Prostate gland (tissue), 2 donors: ENCODE measurements at regions not wholly inside any gene's neighbourhood (a gene's known extent, or its start where the extent isn't known, plus 50 kb on each side); places are given as distances from the start of the nearest gene placed in this dataset.

ENCODE experiments used
- POLR2A ChIP-seq: fragments of 450-650 bp; IDR thresholded peaks from one replicate; pipeline ENCODE4 v1.6.1; 2016; ENCODE audit warnings: antibody characterized with exemption, mild to moderate bottlenecking
- POLR2AphosphoS5 ChIP-seq: sonication (generic); formaldehyde crosslinking; IDR thresholded peaks from one replicate; pipeline ENCODE4 v1.6.1; 2017; ENCODE audit warnings: antibody characterized with exemption
- TF ChIP-seq, protein P1 (sequence below), 4 experiments: fragments of 200-600 bp in 2 of 4; fragments of 450-650 bp in 2 of 4; sonication (generic) in 2 of 4; IDR thresholded peaks; 1 replicate in 3 of 4; 2 replicates in 1 of 4; pipeline ENCODE4 v1.5.1; 2016 to 2019; ENCODE audit warnings: antibody characterized with exemption in 4 of 4, mild to moderate bottlenecking in 2 of 4, moderate library complexity in 2 of 4

DNA sequence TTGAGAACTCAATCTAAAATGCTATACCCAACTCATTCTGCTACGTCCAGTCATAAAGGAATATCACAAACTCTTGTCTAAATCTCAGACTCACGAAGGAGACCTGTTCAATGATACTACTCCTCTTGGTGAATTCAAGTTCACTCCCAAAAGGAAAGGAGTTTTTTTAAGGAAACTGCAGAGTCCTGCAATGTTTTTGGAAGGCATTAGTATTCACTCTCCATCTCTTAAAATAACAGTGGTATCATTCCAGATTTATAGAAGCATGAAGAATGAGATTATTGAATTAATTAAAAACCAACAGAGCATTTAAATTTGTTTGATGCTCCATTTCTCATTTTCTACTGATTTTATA, 73.4 kb downstream of the FOXD1 start:
- TF ChIP-seq, protein P1, sequence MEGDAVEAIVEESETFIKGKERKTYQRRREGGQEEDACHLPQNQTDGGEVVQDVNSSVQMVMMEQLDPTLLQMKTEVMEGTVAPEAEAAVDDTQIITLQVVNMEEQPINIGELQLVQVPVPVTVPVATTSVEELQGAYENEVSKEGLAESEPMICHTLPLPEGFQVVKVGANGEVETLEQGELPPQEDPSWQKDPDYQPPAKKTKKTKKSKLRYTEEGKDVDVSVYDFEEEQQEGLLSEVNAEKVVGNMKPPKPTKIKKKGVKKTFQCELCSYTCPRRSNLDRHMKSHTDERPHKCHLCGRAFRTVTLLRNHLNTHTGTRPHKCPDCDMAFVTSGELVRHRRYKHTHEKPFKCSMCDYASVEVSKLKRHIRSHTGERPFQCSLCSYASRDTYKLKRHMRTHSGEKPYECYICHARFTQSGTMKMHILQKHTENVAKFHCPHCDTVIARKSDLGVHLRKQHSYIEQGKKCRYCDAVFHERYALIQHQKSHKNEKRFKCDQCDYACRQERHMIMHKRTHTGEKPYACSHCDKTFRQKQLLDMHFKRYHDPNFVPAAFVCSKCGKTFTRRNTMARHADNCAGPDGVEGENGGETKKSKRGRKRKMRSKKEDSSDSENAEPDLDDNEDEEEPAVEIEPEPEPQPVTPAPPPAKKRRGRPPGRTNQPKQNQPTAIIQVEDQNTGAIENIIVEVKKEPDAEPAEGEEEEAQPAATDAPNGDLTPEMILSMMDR (IDR thresholded peaks at IDR 0.05), result no peak
- TF ChIP-seq POLR2A (no peak), POLR2AphosphoS5 (no peak)
